HCT116 (cell line): ENCODE measurements at regions not wholly inside any gene's neighbourhood (a gene's known extent, or its start where the extent isn't known, plus 50 kb on each side); places are given as distances from the start of the nearest gene placed in this dataset.

Experiments
- ATAC-seq: fragments of 200-7000 bp; cut with Tn5 transposase; 2 replicates; pipeline ENCODE4 v1.9.1; 2020; ENCODE audit warnings: mild to moderate bottlenecking, moderate library complexity
- BruUV-seq: library from RNA; stranded (reverse); fragments of 400-500 nt; replicated peaks from 2 replicates; lab custom pipeline; 2021; lab: Mats Ljungman, UMichigan
- CTCF ChIA-PET: fragments of 300-600 bp; sonication (Branson Sonifier 250); formaldehyde crosslinking; loops from one replicate; lab custom pipeline; 2021; ENCODE audit warnings: antibody characterized with exemption; lab: Charles Lee
- POLR2A ChIA-PET: fragments of 300-600, 350-600 bp; sonication (Branson Sonifier 250); formaldehyde crosslinking; loops from one replicate; lab custom pipeline; 2021; ENCODE audit warnings: antibody characterized with exemption; lab: Charles Lee
- RAD21 ChIA-PET, 2 experiments: fragments of 300-600 bp; sonication (Branson Sonifier 250); formaldehyde crosslinking; loops; one replicate each; lab custom pipeline; 2023; ENCODE audit warnings: low total read pairs in 2 of 2; ENCODE audit not compliant: uncharacterized antibody in 2 of 2, unreplicated experiment in 2 of 2, low non-redundant PET in 1 of 2; lab: Charles Lee
- DNase-seq: peaks from one replicate; pipeline ENCODE4 v3.0.0-alpha.2; 2010; ENCODE audit warnings: low read depth, low spot score
- H2AFZ ChIP-seq: fragments of 200-600 bp; shearing (Covaris generic), sonication (generic); 2 replicates; pipeline ENCODE4 v1.6.1; 2017; ENCODE audit warnings: low read depth, mixed run types, mixed read lengths, antibody characterized with exemption, low read length; ENCODE audit not compliant: poor library complexity, severe bottlenecking
- H3K27ac ChIP-seq: 2 replicates; pipeline ENCODE4 v1.5.1; 2012; ENCODE audit warnings: low read depth, low read length
- H3K27me3 ChIP-seq: fragments of 200-600 bp; sonication (generic); 2 replicates; pipeline ENCODE4 v1.6.1; 2016; ENCODE audit warnings: mixed run types, low read length, mixed read lengths; ENCODE audit not compliant: insufficient read depth
- H3K36me3 ChIP-seq, 2 experiments: fragments of 200-500 bp in 1 of 2; fragments of 200-600 bp in 1 of 2; sonication (Bioruptor generic) in 1 of 2; sonication (generic) in 1 of 2; 2 replicates each; pipeline versions ENCODE4 v1.5.1 to v1.6.1; 2014 to 2016; ENCODE audit warnings: low read length in 2 of 2, inconsistent platforms in 1 of 2, mixed read lengths in 1 of 2, mixed run types in 1 of 2; ENCODE audit not compliant: insufficient read depth in 2 of 2, control insufficient read depth in 1 of 2
- H3K4me1 ChIP-seq, 2 experiments: fragments of 200-600 bp in 1 of 2; sonication (generic) in 1 of 2; 2 replicates each; pipeline versions ENCODE4 v1.5.1 to v1.6.1; 2012 to 2017; ENCODE audit warnings: low read length in 2 of 2, inconsistent platforms in 1 of 2, mild to moderate bottlenecking in 1 of 2, mixed read lengths in 1 of 2, mixed run types in 1 of 2, moderate library complexity in 1 of 2; ENCODE audit not compliant: insufficient read depth in 2 of 2, control insufficient read depth in 1 of 2
- H3K4me2 ChIP-seq: fragments of 200-600 bp; sonication (generic); 2 replicates; pipeline ENCODE4 v1.6.1; 2017; ENCODE audit warnings: mixed run types, low read length, mixed read lengths
- H3K4me3 ChIP-seq, 2 experiments: fragments of 200-600 bp in 1 of 2; sonication (generic) in 1 of 2; replicated peaks in 1 of 2; 2 replicates each; pipeline ENCODE4 v1.5.1; 2011 to 2016; ENCODE audit warnings: low read length in 2 of 2, control low read depth in 1 of 2, low read depth in 1 of 2, mild to moderate bottlenecking in 1 of 2, mixed read lengths in 1 of 2, mixed run types in 1 of 2
- H3K79me2 ChIP-seq: fragments of 200-600 bp; sonication (generic); 2 replicates; pipeline ENCODE4 v1.6.1; 2017; ENCODE audit warnings: mild to moderate bottlenecking, mixed run types, low read length, moderate library complexity, mixed read lengths; ENCODE audit not compliant: insufficient read depth
- H3K9ac ChIP-seq: fragments of 200-600 bp; sonication (generic); 2 replicates; pipeline ENCODE4 v1.6.1; 2016; ENCODE audit warnings: low read length, mixed read lengths
- H3K9me2 ChIP-seq: fragments of 200-600 bp; sonication (generic), shearing (Covaris generic); 2 replicates; pipeline ENCODE4 v1.6.1; 2017; ENCODE audit warnings: mixed run types, mild to moderate bottlenecking, moderate library complexity; ENCODE audit not compliant: insufficient read depth
- H3K9me3 ChIP-seq, 2 experiments: fragments of 200-500 bp in 1 of 2; fragments of 200-600 bp in 1 of 2; sonication (Bioruptor generic) in 1 of 2; sonication (generic) in 1 of 2; 2 replicates each; pipeline ENCODE4 v1.6.1; 2014 to 2017; ENCODE audit warnings: low read length in 2 of 2, mixed read lengths in 2 of 2, inconsistent platforms in 1 of 2, low read depth in 1 of 2, mild to moderate bottlenecking in 1 of 2, mixed run types in 1 of 2, moderate library complexity in 1 of 2; ENCODE audit not compliant: control insufficient read depth in 1 of 2, insufficient read depth in 1 of 2
- H4K20me1 ChIP-seq: fragments of 200-600 bp; sonication (generic), shearing (Covaris generic); 2 replicates; pipeline ENCODE4 v1.6.1; 2017; ENCODE audit warnings: mixed run types, mild to moderate bottlenecking, moderate library complexity; ENCODE audit not compliant: insufficient read depth
- ELF1 ChIP-seq: IDR thresholded peaks from 2 replicates; pipeline ENCODE4 v1.6.1; 2012; ENCODE audit warnings: low read depth, borderline replicate concordance
- EZH2 ChIP-seq: fragments of 200-600 bp; sonication (generic); IDR thresholded peaks from 2 replicates; pipeline ENCODE4 v1.6.1; 2017; ENCODE audit warnings: antibody characterized with exemption, mixed run types
- JUND ChIP-seq: IDR thresholded peaks from 2 replicates; pipeline ENCODE4 v1.6.1; 2012
- RAD21 ChIP-seq: IDR thresholded peaks from 2 replicates; pipeline ENCODE4 v1.6.1; 2012; ENCODE audit warnings: low read depth, mild to moderate bottlenecking
- SP1 ChIP-seq: IDR thresholded peaks from 2 replicates; pipeline ENCODE4 v1.6.1; 2012; ENCODE audit warnings: low read depth
- TCF7L2 ChIP-seq: IDR thresholded peaks from 2 replicates; pipeline ENCODE4 v1.7.0; 2011; ENCODE audit warnings: borderline replicate concordance, inconsistent platforms; ENCODE audit not compliant: insufficient read depth, insufficient read length; ENCODE audit errors: extremely low read depth
- ZFX ChIP-seq: fragments of 450-650 bp; IDR thresholded peaks from 2 replicates; pipeline ENCODE4 v1.6.1; 2017
- intact Hi-C: fragments of 100-400 bp; cut with micrococcal nuclease; formaldehyde crosslinking; loops from 2 replicates; pipeline ENCODE4 v1.10.0; 2022
- TF ChIP-seq, protein P1 (sequence below): IDR thresholded peaks from 2 replicates; pipeline ENCODE4 v1.6.1; 2012; ENCODE audit warnings: low read depth
- TF ChIP-seq, protein P2 (sequence below): IDR thresholded peaks from 2 replicates; pipeline ENCODE4 v1.6.1; 2012
- TF ChIP-seq, protein P3 (sequence below), 3 experiments: fragments of 200-600 bp in 1 of 3; sonication (generic) in 1 of 3; IDR thresholded peaks in 2 of 3; conservative IDR thresholded peaks in 1 of 3; 2 replicates each; pipeline ENCODE4 v1.5.1; 2012 to 2017; ENCODE audit warnings: low read depth in 2 of 3, low read length in 2 of 3, antibody characterized with exemption in 1 of 3, borderline replicate concordance in 1 of 3, control low read depth in 1 of 3, mild to moderate bottlenecking in 1 of 3, mixed read lengths in 1 of 3, mixed run types in 1 of 3, moderate library complexity in 1 of 3; ENCODE audit not compliant: insufficient read depth in 1 of 3

DNA sequence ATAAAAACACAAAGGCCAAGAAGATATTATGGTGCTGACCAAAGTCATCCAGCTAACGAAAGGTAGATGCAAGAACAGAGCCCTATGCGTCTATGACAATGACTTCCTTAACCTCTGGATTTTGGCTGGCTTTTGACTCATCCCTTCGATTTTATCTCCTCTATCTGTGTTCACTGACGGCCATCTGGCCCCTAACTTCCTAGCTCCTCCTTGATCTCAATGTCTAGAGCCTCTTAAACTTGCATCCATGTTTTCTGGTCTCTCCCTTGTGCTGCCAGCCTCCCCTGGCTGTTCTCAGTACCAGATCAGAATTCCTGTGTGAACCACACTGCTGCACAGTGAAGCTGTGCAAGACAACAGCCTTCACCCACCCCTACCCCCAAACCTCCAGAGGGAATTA is 452.9 kb downstream of the UTRN start:
- H4K20me1 ChIP-seq, result no peaks in the 10 kb centered on the region
- no peaks in the 10 kb centered on the region for H3K4me1 ChIP-seq
- no peaks in the 10 kb centered on the region for H3K27me3 ChIP-seq
- DNase-seq, result no peak
- ChIA-PET RAD21 (no interaction called here), CTCF (no interaction called here), POLR2A (no interaction called here)
- H3K9ac ChIP-seq, result no peak overlapping the region
- H2AFZ ChIP-seq, result no peak overlapping the region
- H3K79me2 ChIP-seq, result no peaks in the 10 kb centered on the region
- ATAC-seq, result no peak
- no peaks in the 10 kb centered on the region for H3K9me2 ChIP-seq
- H3K36me3 ChIP-seq, result no peaks in the 10 kb centered on the region
- H3K27ac ChIP-seq, result no peak overlapping the region
- no peak overlapping the region for H3K4me3 ChIP-seq
- no peak overlapping the region for H3K4me2 ChIP-seq
- intact Hi-C loops, result no loop called here
- no TSS peak for BruUV-seq
- TF ChIP-seq ZFX, result no peak
- TF ChIP-seq, protein P1, sequence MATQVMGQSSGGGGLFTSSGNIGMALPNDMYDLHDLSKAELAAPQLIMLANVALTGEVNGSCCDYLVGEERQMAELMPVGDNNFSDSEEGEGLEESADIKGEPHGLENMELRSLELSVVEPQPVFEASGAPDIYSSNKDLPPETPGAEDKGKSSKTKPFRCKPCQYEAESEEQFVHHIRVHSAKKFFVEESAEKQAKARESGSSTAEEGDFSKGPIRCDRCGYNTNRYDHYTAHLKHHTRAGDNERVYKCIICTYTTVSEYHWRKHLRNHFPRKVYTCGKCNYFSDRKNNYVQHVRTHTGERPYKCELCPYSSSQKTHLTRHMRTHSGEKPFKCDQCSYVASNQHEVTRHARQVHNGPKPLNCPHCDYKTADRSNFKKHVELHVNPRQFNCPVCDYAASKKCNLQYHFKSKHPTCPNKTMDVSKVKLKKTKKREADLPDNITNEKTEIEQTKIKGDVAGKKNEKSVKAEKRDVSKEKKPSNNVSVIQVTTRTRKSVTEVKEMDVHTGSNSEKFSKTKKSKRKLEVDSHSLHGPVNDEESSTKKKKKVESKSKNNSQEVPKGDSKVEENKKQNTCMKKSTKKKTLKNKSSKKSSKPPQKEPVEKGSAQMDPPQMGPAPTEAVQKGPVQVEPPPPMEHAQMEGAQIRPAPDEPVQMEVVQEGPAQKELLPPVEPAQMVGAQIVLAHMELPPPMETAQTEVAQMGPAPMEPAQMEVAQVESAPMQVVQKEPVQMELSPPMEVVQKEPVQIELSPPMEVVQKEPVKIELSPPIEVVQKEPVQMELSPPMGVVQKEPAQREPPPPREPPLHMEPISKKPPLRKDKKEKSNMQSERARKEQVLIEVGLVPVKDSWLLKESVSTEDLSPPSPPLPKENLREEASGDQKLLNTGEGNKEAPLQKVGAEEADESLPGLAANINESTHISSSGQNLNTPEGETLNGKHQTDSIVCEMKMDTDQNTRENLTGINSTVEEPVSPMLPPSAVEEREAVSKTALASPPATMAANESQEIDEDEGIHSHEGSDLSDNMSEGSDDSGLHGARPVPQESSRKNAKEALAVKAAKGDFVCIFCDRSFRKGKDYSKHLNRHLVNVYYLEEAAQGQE, result no peak
- TF ChIP-seq ELF1, result no peak
- no peaks in the 10 kb centered on the region for H3K9me3 ChIP-seq

DNA sequence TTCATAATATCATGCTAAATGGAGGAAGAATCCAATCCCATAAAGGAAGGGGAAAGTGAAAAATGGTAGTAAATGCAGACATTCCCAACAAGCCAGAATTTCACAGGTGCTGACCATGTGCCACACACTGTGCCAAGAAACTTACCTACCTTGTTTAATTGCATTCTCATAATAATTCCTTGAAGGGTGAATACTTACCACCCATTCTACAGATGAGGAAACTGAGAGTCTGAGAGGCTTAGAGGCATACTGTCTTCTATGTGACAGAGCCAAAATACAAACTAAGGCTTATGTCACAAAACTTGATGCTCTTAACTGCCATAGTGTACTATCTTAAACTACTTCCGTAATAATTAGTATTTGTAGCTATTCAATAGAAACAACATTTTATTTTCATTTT is 454.7 kb downstream of the UTRN start:
- no TSS peak for BruUV-seq
- DNase-seq (no peak), ATAC-seq (no peak)
- H3K27ac ChIP-seq, result no peak overlapping the region
- H3K4me2 ChIP-seq, result no peak overlapping the region
- H2AFZ ChIP-seq, result no peak overlapping the region
- no peaks in the 10 kb centered on the region for H4K20me1 ChIP-seq
- ChIA-PET CTCF (no interaction called here), RAD21 (no interaction called here), POLR2A (no interaction called here)
- H3K36me3 ChIP-seq, result no peaks in the 10 kb centered on the region
- intact Hi-C loops, result no loop called here
- H3K27me3 ChIP-seq, result no peaks in the 10 kb centered on the region
- no peaks in the 10 kb centered on the region for H3K9me3 ChIP-seq
- no peak overlapping the region for H3K9ac ChIP-seq
- H3K4me3 ChIP-seq, result no peak overlapping the region
- no peaks in the 10 kb centered on the region for H3K9me2 ChIP-seq
- peaks cover 0 to 3% of the 10 kb centered on the region in 2 experiments; a peak in 1 of 4 replicates for H3K4me1 ChIP-seq
- no peaks in the 10 kb centered on the region for H3K79me2 ChIP-seq
- TF ChIP-seq TCF7L2 (no peak), JUND (no peak), RAD21 (no peak), ZFX (no peak), SP1 (no peak), ELF1 (no peak), EZH2 (no peak)
- TF ChIP-seq, protein P2, sequence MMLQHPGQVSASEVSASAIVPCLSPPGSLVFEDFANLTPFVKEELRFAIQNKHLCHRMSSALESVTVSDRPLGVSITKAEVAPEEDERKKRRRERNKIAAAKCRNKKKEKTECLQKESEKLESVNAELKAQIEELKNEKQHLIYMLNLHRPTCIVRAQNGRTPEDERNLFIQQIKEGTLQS, result no peak
- TF ChIP-seq, protein P3, sequence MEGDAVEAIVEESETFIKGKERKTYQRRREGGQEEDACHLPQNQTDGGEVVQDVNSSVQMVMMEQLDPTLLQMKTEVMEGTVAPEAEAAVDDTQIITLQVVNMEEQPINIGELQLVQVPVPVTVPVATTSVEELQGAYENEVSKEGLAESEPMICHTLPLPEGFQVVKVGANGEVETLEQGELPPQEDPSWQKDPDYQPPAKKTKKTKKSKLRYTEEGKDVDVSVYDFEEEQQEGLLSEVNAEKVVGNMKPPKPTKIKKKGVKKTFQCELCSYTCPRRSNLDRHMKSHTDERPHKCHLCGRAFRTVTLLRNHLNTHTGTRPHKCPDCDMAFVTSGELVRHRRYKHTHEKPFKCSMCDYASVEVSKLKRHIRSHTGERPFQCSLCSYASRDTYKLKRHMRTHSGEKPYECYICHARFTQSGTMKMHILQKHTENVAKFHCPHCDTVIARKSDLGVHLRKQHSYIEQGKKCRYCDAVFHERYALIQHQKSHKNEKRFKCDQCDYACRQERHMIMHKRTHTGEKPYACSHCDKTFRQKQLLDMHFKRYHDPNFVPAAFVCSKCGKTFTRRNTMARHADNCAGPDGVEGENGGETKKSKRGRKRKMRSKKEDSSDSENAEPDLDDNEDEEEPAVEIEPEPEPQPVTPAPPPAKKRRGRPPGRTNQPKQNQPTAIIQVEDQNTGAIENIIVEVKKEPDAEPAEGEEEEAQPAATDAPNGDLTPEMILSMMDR (IDR thresholded peaks at IDR 0.05 in 2 of 3, conservative IDR thresholded peaks at IDR 0.05 in 1 of 3; ENCODE audit: borderline replicate concordance in 1 of 3, insufficient read depth in 1 of 3, low read depth in 2 of 3, low read length in 2 of 3), result no peak
- TF ChIP-seq, protein P1, result no peak
